IPS DF 4.7 (cell line): ENCODE measurements at regions not wholly inside any gene's neighbourhood (a gene's known extent, or its start where the extent isn't known, plus 50 kb on each side); places are given as distances from the start of the nearest gene placed in this dataset.
"Not testable (repeated sequence)": the region's sequence is repeated elsewhere in the genome, so short reads cannot be mapped to it uniquely, and the experiment has no call there.

ENCODE experiments used
- DNase-seq: peaks from one replicate; pipeline ENCODE4 v3.0.0-alpha.2; 2013; ENCODE audit warnings: low spot score; ENCODE audit errors: extremely low read depth

DNA sequence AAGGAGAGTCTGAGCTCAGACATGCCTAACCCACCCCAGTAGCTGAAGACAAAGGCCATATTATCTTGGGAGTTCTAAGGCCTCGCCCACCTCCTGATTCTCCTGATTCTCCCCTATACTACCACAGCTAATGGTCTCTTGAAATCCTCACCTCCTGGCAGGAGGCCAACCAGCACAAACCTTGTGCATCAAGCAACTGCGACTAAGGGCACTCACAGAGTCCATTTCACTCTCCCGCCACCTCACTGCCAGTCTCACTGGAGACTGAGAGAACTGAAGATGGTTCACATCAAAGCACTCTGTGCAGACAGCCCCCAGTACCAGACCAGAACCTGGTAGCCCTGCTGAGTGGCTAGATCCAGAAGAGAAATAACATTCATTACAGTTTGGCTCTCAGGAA is 102.1 kb upstream of the KLF8 start:
- DNase-seq: no peak

DNA sequence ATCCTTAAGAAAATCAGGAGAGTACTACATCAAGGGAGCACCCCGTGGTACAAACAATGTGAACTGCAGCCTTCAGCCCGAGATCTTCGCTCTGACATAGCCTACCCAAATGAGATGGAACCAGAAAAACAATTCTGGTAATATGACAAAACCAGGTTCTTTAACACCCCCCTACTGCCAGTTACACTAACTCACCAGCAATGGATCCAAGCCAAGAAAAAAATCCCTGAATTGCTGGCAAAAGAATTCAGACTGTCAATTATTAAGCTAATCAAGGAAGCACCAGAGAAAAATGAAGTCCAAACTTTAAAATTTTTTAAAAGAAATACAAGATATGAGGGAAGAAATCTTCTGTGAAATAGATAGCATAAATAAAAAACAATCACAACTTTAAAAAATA is 101.7 kb upstream of the KLF8 start:
- no peak for DNase-seq

DNA sequence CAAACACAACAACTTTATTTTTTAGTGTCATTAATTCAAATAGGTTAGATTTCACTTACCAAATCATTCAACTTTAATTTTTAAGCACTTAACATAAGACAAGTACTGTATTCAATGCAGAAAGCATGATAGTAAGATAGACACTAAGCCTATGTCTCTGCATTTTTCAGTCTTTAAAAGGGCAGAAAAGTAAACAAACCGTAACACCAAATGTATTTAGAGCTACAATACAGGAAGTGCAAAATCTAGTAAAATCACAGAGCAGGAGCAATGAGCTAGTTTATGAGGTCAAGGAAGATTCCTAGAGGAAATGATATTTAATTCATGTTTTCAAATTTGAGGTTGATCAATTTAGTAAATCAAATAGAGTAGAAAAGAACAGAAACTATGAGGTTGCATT is 68.0 kb upstream of the KLF8 start:
- DNase-seq: not testable (repeated sequence)
